ENCODE measurements at regions not wholly inside any gene's neighbourhood (a gene's known extent, or its start where the extent isn't known, plus 50 kb on each side); places are given as distances from the start of the nearest gene placed in this dataset.

- Histone ChIP-seq H3K9me3 (no peaks in the 10 kb centered on the region), H3K4me3 (no peak overlapping the region), H3K36me3 (no peaks in the 10 kb centered on the region), H3K27me3 (no peaks in the 10 kb centered on the region)
- DNase-seq, result no peak
Measured at GRCh38 chr2:88318071-88318955, 134.2 kb downstream of the FOXI3 start.

- Histone ChIP-seq H3K9me3 (no peaks in the 10 kb centered on the region), H3K4me3 (no peak overlapping the region), H3K27me3 (no peaks in the 10 kb centered on the region), H3K36me3 (no peaks in the 10 kb centered on the region)
- no peak for DNase-seq
Measured at GRCh38 chr2:88310787-88311186, 140.6 kb downstream of the THNSL2 start.

- H3K27me3 ChIP-seq, result 0 out of 2 replicates have a peak, but pooled peaks cover 2% of the 10 kb centered on the region
- H3K9me3 ChIP-seq, result no peaks in the 10 kb centered on the region
- H3K36me3 ChIP-seq, result no peaks in the 10 kb centered on the region
- no peak for DNase-seq
- H3K4me3 ChIP-seq, result no peak overlapping the region
Measured at GRCh38 chr2:88307817-88308216, 137.7 kb downstream of the THNSL2 start.

- Histone ChIP-seq H3K9me3 (no peaks in the 10 kb centered on the region), H3K36me3 (no peaks in the 10 kb centered on the region), H3K4me3 (no peak overlapping the region), H3K27me3 (0 out of 2 replicates have a peak, but pooled peaks cover 2% of the 10 kb centered on the region)
- no peak for DNase-seq
Measured at GRCh38 chr2:88303865-88304264, 133.7 kb downstream of the THNSL2 start.

- DNase-seq, result no peak
- H3K36me3 ChIP-seq, result no peaks in the 10 kb centered on the region
- no peak overlapping the region for H3K4me3 ChIP-seq
- no peaks in the 10 kb centered on the region for H3K27me3 ChIP-seq
- H3K9me3 ChIP-seq, result no peaks in the 10 kb centered on the region
Measured at GRCh38 chr2:88296247-88296646, 126.1 kb downstream of the THNSL2 start.

GRCh38 chr2:88283886-88284592 lies 113.9 kb downstream of the THNSL2 start:
- Histone ChIP-seq H3K36me3 (no peaks in the 10 kb centered on the region), H3K9me3 (no peaks in the 10 kb centered on the region), H3K27me3 (no peaks in the 10 kb centered on the region), H3K4me3 (no peak overlapping the region)
- no peak for DNase-seq

- Histone ChIP-seq H3K36me3 (no peaks in the 10 kb centered on the region), H3K27me3 (no peaks in the 10 kb centered on the region), H3K9me3 (no peaks in the 10 kb centered on the region), H3K4me3 (no peak overlapping the region)
- no peak for DNase-seq
Measured at GRCh38 chr2:88281302-88282217, 111.4 kb downstream of the THNSL2 start.

GRCh38 chr2:88269836-88270235 lies 99.7 kb downstream of the THNSL2 start:
- no peaks in the 10 kb centered on the region for H3K36me3 ChIP-seq
- H3K4me3 ChIP-seq, result no peak overlapping the region
- no peak for DNase-seq
- 0 out of 2 replicates have a peak, but pooled peaks cover 2% of the 10 kb centered on the region for H3K27me3 ChIP-seq
- no peaks in the 10 kb centered on the region for H3K9me3 ChIP-seq

- Histone ChIP-seq H3K36me3 (no peaks in the 10 kb centered on the region), H3K4me3 (no peak overlapping the region), H3K27me3 (no peaks in the 10 kb centered on the region), H3K9me3 (no peaks in the 10 kb centered on the region)
- no peak for DNase-seq
Measured at GRCh38 chr2:88265352-88266303, 95.5 kb downstream of the THNSL2 start.

- H3K9me3 ChIP-seq, result no peaks in the 10 kb centered on the region
- no peaks in the 10 kb centered on the region for H3K36me3 ChIP-seq
- no peak overlapping the region for H3K4me3 ChIP-seq
- no peak for DNase-seq
- H3K27me3 ChIP-seq, result peaks cover 3% of the 10 kb centered on the region; the same call in 1 of the 2 replicates
Measured at GRCh38 chr2:88263861-88264260, 93.7 kb downstream of the THNSL2 start.

- Histone ChIP-seq H3K36me3 (no peaks in the 10 kb centered on the region), H3K4me3 (no peak overlapping the region), H3K27me3 (peaks cover 3% of the 10 kb centered on the region; the same call in 1 of the 2 replicates)
Measured at GRCh38 chr2:88261725-88262124, 91.6 kb downstream of the THNSL2 start.

GRCh38 chr2:88258208-88258607 lies 88.1 kb downstream of the THNSL2 start:
- no peaks in the 10 kb centered on the region for H3K9me3 ChIP-seq
- peaks cover 3% of the 10 kb centered on the region; the same call in 1 of the 2 replicates for H3K27me3 ChIP-seq
- H3K4me3 ChIP-seq, result no peak overlapping the region
- H3K36me3 ChIP-seq, result no peaks in the 10 kb centered on the region
- no peak for DNase-seq

More at GRCh38 chr2:88261725-88262124, 91.6 kb downstream of the THNSL2 start:
- no peaks in the 10 kb centered on the region for H3K9me3 ChIP-seq
- DNase-seq, result no peak

- DNase-seq, result peak; percentile 5
- Histone ChIP-seq H3K27me3 (peaks cover 3% of the 10 kb centered on the region; the same call in 1 of the 2 replicates), H3K36me3 (no peaks in the 10 kb centered on the region), H3K4me3 (no peak overlapping the region), H3K9me3 (no peaks in the 10 kb centered on the region)
Measured at GRCh38 chr2:88254437-88255091, 84.4 kb downstream of the THNSL2 start.

GRCh38 chr2:88253997-88254396 lies 83.9 kb downstream of the THNSL2 start:
- H3K4me3 ChIP-seq, result no peak overlapping the region
- no peaks in the 10 kb centered on the region for H3K27me3 ChIP-seq

GRCh38 chr2:88253375-88253774 lies 83.2 kb downstream of the THNSL2 start:
- Histone ChIP-seq H3K36me3 (no peaks in the 10 kb centered on the region), H3K9me3 (no peaks in the 10 kb centered on the region), H3K27me3 (no peaks in the 10 kb centered on the region), H3K4me3 (no peak overlapping the region)
- no peak for DNase-seq

More at GRCh38 chr2:88253997-88254396, 83.9 kb downstream of the THNSL2 start:
- Histone ChIP-seq H3K9me3 (no peaks in the 10 kb centered on the region), H3K36me3 (no peaks in the 10 kb centered on the region)
- DNase-seq, result no peak
